Bronchial epithelial cell (primary cell): ENCODE measurements at regions not wholly inside any gene's neighbourhood (a gene's known extent, or its start where the extent isn't known, plus 50 kb on each side); places are given as distances from the start of the nearest gene placed in this dataset.

Experiments
- DNase-seq: peaks from one replicate; pipeline ENCODE4 v3.0.0-alpha.2; 2010; ENCODE audit warnings: low read depth
- FAIRE-seq: peaks from 2 replicates; lab custom pipeline; 2011; peaks lifted over from hg19 to GRCh38; lab: Jason Lieb, UNC
- H3K27me3 ChIP-seq: 2 replicates; pipeline ENCODE4 v1.5.1; 2011; ENCODE audit warnings: low read length; ENCODE audit not compliant: control insufficient read depth, insufficient read depth
- H3K36me3 ChIP-seq: 2 replicates; pipeline ENCODE4 v1.5.1; 2011; ENCODE audit warnings: low read length; ENCODE audit not compliant: control insufficient read depth, insufficient read depth
- H3K4me3 ChIP-seq: 2 replicates; pipeline ENCODE4 v1.5.1; 2011; ENCODE audit warnings: mild to moderate bottlenecking, low read depth, low read length, control low read depth
- TF ChIP-seq, protein P1 (sequence below): IDR thresholded peaks from 2 replicates; pipeline ENCODE4 v1.5.1; 2011; ENCODE audit warnings: mild to moderate bottlenecking, moderate library complexity, low read length, control low read depth, inconsistent platforms; ENCODE audit not compliant: insufficient read depth, severe bottlenecking

DNA sequence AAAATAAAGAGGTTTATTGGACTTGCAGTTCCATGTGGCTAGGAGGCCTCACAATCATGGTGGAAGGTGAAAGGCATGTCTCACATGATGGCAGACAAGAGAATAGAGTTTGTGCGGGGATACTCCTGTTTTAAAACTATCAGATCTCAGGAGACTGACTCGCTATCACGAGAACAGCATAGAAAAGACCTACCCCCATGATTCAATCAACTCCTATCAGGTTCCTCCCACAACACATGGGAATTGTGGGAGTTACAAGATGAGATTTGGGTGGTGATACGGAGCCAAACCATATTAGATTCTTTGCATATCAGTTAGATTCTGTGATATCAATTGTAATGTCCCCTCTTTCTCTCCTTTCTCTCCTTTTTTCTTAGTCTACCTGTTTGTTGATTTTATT, 1178.7 kb upstream of the LRRTM1 start:
- FAIRE-seq, result no peak

DNA sequence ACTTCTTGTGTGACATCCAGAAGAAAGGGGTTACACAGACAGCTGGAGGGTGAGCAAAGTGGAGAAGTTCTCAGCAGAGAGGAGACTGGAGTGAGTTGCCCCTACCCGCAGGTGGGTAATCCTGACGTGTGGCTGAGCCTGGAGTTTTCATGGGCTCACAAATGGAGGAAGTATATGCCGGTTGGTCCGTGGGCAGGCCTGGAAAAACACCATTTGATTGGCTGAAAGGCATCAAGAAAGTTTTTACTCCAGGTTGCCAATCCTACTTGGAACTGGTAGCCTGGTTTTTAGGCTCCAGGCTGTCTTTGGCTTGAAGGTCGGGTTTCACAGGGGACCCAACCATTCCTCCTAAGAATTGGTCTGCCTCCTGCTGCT, 1177.4 kb upstream of the LRRTM1 start:
- TF ChIP-seq, protein P1, sequence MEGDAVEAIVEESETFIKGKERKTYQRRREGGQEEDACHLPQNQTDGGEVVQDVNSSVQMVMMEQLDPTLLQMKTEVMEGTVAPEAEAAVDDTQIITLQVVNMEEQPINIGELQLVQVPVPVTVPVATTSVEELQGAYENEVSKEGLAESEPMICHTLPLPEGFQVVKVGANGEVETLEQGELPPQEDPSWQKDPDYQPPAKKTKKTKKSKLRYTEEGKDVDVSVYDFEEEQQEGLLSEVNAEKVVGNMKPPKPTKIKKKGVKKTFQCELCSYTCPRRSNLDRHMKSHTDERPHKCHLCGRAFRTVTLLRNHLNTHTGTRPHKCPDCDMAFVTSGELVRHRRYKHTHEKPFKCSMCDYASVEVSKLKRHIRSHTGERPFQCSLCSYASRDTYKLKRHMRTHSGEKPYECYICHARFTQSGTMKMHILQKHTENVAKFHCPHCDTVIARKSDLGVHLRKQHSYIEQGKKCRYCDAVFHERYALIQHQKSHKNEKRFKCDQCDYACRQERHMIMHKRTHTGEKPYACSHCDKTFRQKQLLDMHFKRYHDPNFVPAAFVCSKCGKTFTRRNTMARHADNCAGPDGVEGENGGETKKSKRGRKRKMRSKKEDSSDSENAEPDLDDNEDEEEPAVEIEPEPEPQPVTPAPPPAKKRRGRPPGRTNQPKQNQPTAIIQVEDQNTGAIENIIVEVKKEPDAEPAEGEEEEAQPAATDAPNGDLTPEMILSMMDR, result no peak
- Histone ChIP-seq H3K4me3 (no peak overlapping the region), H3K27me3 (no peaks in the 10 kb centered on the region), H3K36me3 (no peaks in the 10 kb centered on the region)
- DNase-seq (no peak), FAIRE-seq (no peak)

More for the DNA sequence above, 1178.7 kb upstream of the LRRTM1 start:
- TF ChIP-seq, protein P1, result no peak
- no peak for DNase-seq
- no peak overlapping the region for H3K4me3 ChIP-seq
- no peaks in the 10 kb centered on the region for H3K27me3 ChIP-seq
- H3K36me3 ChIP-seq, result no peaks in the 10 kb centered on the region

DNA sequence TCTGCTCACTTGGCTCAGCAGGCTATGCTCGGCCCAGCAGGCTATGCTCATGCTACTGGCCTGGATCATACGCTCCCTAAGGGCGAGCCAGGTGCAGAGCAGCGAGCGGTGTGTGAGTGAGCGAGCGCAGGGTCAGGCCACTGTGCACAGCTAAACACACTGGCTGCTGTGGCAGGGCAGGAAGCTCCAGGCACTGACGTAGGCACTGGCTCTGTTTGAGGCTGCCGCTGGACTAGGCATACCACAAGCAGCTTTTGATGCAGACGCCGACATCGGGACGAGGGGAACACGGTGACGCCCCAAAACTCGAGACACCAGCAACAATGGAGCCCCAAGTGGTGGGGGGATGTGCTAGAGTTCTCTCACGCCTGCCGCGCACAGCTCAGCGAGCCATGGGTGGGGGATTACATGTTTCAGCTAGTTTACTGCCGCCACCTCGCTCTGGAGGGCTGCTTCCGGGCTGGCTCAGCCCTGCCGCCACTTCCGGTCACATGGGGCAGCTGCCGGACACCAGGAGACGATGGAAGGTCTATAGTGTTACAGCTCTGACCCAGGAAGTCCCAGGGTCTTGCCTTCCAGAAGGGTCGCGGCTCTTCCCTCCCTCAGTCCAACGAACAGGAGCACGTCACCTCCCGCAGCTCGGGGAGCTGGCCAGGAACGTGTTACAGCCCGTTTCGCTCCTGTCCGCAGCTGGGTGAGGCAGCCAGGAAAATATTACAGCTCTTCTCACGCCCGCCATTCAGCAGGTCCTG, 1176.9 kb upstream of the LRRTM1 start:
- Histone ChIP-seq H3K36me3 (no peaks in the 10 kb centered on the region), H3K4me3 (no peak overlapping the region), H3K27me3 (no peaks in the 10 kb centered on the region)
- FAIRE-seq (no peak), DNase-seq (no peak)
- TF ChIP-seq, protein P1, result no peak

DNA sequence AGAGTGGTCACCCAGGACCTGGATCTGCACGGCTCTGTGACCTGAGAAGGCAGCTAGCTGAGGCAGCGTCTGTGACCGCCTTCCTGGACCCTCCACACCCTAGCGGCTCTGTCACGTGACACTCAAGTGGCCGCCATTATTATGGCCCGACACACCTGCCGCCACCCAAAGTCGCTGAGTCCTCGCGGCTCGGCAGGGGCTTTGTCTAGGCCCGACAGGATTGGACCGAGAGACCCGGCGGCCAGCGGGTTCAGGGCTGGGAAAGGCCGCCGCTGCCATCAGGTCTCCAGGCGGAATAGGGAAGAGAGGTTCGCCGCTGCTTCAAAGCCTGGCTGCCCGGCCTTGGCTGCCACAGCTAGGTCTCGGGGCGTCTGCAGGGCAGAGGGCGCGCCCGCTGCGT, 1162.5 kb upstream of the LRRTM1 start:
- no peak overlapping the region for H3K4me3 ChIP-seq
- H3K27me3 ChIP-seq, result no peaks in the 10 kb centered on the region
- FAIRE-seq (no peak), DNase-seq (no peak)
- H3K36me3 ChIP-seq, result no peaks in the 10 kb centered on the region
- TF ChIP-seq, protein P1, result no peak

DNA sequence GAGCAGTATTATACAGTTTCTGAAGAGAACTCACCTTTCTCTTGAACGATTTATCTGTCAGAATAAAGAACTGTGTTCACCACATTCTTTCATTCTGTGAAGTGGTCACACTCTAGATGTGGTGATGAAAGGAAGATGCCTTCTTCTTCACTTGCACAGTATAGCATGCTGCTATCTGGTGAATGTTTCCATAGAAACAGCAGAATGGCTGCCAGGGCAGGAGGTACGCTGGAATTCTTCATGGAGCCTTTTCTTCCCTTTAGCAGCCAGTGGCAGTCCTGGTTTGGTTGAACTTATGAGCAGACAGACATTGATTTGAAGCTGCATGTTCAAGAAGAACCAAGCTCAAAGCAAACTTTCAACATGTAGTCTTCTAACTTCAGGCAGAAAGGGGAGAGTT, 1157.9 kb upstream of the LRRTM1 start:
- Histone ChIP-seq H3K27me3 (no peaks in the 10 kb centered on the region), H3K4me3 (no peak overlapping the region), H3K36me3 (no peaks in the 10 kb centered on the region)
- FAIRE-seq, result no peak
- DNase-seq, result no peak
- TF ChIP-seq, protein P1, result no peak

DNA sequence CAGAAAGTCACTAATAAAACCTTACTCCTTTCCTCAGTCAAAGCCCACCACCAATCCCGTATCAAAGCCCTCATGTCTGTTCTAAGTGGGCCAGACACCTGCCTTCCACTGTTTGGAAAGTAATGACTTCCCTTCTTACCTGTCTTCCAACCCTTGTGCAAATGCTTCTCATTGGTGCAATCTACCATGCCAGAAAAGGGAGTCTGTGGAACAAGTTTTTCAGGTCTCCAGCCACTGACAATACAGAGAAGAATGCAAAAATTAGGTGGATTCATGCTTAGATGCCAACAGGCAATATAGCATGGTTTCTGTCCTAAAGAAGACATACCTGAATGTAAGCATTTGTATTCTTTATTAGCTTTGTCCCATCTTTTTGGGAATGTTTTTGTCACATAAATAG, 1140.6 kb upstream of the LRRTM1 start:
- Histone ChIP-seq H3K4me3 (no peak overlapping the region), H3K27me3 (no peaks in the 10 kb centered on the region), H3K36me3 (no peaks in the 10 kb centered on the region)
- TF ChIP-seq, protein P1, result no peak
- DNase-seq (peak; percentile 3), FAIRE-seq (no peak)
